ENCODE measurements at regions not wholly inside any gene's neighbourhood (a gene's known extent, or its start where the extent isn't known, plus 50 kb on each side); places are given as distances from the start of the nearest gene placed in this dataset.
"Not testable (repeated sequence)": the region's sequence is repeated elsewhere in the genome, so short reads cannot be mapped to it uniquely, and the experiment has no call there.

DNA sequence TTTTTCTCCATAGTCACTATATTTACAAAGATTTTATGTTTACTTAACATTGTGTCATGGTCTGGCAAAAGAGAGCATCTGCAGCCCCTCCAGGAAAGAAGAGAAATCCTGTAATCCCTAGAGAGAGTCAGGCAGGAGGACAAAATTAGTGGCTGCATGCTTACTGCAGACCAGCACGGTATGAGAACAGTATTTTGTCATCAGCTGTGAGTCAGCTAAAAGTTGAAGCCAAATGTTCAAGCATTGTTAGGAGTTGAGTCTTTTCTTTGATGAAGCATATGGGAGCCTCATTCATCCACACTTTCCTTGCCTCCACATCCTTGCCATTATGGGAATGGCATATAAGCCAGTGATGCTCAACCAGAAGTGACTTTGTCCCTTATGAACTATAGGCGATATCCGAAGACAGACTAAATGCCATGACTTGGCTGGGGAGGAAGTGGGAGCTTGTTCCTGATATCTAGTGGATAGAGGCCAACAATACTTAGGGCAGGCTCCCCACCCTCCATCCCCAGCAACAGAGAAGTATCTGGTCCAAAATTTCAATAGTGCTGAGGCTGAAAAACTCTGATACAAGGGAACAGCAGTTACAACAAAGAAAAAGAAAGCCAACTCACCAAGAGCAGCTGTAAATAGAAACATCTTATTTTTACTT lies 112.0 kb upstream of the OR5AK2 start:
- peak; percentile 1 for DNase-seq (ENCODE audit: low read depth)

DNA sequence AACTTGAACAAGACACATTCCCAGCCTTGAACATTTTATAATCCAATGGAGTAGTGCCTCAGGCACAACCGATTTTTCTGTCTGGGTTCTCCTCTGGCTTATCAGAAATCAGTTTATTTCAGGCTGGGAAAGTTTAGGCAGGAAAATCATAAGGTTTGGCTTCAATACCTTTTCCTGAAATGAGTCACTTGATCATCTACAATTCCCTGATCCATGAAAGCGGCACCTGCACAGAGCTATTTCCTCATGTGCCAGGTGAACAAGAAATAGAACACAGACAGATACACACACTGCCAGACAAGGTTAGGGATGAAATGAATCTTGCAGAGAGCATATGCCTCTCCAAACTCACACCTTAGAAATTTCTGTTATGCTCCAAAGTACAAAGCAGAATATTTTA lies 106.7 kb upstream of the OR9G4 start:
- no peak for DNase-seq (ENCODE audit: low read depth)

DNA sequence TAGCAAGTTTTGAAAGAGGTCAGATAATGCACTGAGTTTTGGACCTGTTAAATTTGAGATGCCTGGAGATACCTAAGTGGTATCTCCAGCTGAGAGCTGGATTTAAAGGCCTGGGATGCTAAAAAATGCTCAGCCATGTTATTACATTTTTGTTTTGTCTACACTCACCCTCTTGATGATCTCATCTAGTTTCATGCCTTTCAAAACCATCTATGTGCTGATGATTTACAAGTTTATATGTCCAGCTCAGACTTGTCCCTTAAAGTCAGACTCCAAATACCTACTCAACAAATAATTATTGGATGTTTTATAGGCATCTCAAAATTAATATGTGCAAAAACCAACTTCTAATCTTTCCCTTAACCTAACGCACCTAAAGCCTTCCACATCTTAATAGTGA lies 103.6 kb upstream of the OR9G4 start:
- DNase-seq (ENCODE audit: low read depth), result no peak

DNA sequence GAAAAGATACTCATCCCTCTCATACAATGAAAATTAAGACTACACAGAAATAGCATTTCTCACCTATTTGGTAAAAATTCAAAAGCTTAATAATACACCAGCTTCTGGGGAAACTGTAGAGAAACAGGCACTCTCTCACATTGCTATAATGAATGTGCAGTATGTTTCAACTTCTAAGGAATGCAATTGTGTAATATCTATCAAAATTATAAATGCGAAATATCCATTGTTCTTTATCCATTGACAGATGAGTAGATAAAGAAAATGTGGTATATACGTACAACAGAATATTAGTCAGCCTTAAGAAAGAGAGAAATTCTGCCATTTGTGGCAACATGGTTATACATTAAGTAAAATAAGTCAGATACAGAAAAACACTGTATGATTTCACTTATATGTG lies 101.4 kb upstream of the OR9G4 start:
- DNase-seq (ENCODE audit: low read depth), result no peak

DNA sequence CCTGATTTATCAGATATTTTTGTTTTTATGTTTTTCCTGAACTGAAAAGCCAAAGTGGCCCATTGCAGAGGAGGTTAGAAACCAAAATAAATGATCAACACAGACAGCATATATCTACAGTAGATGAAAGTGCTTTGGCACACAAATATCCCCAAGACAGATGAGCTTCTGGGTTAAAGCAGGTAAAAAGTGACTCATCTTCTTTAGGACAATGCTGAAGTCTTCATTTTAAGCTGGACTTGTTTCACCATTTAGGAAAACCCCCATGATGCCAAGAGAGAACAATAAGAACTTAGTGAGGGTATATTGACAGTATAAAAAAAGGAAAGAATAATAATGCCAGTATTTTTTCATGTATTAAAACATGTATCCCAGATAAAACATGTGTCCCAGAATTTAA lies 100.8 kb upstream of the OR9G4 start:
- no peak for DNase-seq (ENCODE audit: low read depth)

DNA sequence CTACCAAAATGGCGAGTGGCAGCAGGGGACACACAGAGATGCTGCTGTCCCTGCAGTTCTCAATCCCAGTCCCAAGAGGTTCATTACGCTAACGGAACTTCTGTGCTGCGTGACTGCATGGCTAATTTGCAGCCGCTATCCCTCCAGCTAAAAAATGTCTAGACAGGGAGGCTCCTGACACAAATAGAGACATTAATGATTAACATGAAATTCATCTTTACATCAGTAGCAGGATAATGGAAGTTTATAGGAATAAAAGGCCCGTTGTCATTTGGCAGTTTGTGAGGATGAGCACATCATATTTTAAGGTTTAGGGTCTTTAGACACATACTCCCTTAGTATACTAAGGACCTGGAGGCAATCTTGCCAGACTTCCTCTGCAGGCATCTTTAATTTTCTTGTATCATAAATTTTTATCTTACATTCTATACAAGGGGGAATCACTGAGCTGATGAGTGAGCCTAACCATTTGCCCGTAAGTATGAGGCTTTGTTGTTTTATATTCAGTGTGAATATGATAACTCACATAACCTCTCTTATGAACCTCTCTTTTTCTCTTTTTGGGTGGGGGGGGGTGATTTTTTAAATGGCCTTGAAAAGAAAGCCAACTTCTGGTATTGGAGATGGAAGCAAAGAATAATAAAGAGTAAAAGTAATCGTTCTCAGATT lies 99.8 kb upstream of the OR9G4 start:
- no peak for DNase-seq (ENCODE audit: low read depth)

DNA sequence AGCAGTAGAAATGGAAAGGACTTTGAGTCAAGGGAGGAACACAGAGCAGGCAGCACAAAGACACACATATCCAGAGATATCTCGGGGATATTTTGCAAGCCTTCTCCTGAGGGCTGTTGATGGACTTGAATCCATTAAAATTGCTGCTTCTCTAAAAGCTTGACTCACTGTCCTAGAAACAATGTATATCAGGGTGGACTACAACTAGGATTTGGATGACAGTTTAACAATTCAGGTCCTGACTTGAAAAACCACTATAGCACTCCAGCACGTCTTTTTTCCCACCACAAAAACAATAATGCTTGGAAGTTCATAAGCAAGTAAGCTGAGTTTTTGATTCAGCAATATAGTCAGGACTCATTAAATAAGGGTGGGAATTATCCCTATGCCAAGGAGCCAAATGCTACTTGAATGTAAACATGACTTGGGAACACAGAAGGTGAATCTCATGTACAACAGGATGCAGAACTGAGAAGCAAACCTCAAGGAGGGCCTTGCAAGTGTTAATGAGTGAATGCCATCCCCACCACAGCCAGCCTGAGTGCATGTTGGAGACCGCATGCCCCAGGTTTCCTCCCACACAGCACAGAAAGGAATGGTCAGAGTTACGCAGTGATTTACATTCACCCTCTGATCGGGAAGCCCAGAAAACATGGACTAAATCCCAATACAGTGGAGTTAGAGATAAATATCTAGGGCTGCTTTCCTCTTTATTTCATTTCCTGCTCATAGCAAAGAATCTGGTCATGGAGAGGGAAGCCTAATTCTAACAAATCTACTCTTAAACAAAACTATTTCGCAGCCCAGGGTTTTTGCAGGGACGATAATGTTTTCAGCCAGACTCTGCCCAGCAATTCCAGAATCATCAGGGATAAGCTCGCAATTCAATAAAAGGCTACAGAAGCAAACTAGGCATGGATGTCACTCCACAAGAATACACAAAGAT lies 98.4 kb upstream of the OR9G4 start:
- DNase-seq (ENCODE audit: low read depth), result no peak

DNA sequence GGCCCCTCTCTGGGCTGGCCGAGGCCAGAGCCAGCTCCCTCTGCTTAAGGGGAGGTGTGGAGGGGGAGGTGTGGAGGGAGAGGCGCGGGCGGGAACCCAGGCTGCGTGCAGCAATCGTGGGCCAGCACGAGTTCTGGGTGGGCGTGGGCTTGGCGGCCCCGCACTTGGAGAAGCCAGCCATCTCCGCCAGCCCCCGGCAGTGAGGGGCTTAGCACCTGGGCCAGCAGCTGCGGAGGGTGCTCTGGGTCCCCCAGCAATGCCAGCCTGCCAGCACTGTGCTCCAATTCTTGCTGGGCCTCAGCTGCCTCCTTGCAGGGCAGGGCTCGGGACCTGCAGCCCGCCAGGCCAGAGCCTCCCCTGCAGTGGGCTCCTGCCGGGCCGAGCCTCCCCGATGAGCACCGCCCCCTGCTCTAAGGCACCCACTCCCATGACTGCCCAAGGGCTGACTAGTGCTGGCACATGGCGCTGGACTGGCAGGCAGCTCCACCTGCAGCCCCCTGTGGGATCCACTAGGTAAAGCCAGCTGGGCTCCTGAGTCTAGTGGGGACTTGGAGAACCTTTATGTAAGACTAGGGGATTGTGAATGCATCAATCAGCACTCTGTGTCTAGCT lies 96.7 kb upstream of the OR9G4 start:
- DNase-seq (ENCODE audit: low read depth), result no peak

DNA sequence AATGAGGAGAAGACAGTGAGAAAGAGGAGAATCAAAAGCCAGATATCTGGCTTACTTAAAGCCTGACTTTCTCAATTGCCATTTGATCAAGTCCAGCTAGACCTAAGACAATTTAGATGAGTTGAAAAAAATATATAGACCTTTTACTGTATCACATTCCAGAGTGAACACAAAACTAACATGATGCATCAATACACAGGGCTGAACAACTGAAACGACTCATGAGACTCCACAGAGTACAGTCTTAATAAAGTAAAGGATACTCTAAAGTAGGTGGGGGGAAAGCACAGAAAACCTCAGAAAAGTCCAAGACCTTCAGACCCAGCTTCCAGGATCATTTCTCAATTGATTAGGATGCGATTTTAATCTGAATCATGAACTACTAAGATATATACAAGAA lies 95.3 kb upstream of the OR9G4 start:
- DNase-seq (ENCODE audit: low read depth), result no peak

DNA sequence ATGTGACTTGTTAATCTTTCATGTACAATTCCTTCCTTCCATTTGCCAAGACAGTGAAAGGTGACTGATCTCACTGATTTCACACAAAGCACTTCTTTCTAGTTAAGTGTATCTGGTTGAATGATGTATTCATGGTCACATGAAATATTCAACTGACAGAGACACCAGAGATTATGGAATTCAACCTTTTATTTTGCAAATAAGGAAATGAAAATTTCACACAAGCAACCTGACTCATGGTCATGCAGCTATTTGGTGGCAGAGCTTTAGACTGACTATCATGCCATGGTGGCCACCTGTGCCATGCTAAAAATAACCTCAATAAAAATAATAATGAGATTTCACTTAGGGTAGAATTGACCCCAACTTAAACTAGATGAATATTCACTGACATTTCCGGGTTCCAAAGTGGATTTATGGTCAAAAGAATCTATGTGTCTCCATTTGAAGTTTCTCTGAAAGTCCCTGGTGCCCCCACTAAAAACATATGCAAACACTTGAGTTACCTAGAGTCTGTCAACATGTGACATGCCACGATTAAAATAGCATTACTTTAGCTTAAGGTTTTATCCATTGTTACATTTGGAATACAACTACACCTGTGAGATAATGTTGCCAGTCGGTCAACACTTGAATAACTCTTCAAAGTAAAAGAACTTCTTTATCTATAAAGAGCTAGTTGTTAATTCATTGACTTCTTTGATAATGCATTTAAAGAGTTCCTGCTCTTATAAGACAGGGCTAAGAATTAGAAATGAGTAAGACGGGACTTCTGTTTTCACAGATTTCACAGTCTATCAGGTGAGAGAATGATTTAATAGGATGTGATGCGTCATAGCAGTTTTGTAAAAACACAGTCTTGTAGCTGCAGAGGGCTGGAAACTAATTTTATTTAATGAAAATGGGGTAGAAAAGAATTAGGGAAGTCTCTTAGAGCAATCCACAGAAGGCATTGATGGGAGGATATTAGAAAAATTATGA lies 94.6 kb upstream of the OR9G4 start:
- no peak for DNase-seq (ENCODE audit: low read depth)

DNA sequence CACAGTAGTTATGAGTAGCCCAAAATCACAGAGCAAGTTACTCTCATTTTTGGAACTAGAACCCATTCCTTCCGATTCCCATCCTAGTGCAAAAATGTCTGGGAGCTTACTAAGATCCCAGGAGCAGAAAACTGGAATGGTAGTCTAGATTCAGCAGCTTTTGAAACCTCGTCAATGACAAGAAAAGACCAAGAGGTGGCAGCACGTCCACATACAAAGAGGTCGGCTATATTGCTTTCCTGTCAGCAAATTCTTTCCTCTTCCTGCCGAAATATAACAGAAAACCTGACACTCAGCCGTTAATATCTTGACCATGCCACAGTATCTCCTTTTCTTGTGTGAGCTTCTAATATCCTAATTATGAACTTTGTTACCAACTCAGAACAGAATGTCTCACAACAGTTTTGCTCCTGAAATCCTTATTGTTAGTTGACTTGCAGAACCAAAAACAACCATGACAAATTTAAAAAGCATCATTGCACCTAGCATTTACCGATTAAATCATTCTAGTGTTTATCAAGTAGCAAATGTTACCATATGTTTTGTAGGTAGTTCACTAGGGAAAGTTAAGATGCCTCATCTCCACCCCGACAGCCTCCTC lies 92.8 kb upstream of the OR9G4 start:
- peak; percentile 56 for DNase-seq (ENCODE audit: low read depth)

DNA sequence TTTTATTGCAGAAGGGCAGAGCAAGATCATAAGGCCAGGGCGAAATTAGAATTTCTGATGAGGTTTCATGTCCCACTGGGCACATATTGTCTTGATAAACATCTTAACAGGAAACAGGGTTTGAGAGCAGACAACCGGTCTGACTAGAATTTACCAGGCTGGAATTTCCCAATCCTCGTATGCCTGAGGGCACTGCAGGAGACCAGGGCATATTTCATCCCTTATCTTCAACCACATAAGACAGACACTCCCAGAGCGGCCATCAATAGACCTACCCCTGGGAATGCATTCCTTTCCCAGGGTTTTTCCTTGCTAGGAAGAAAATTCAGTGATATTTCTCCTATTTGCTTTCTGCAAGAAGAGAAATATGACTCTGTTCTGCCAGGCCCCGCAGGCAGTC lies 78.9 kb upstream of the OR9G4 start:
- DNase-seq (ENCODE audit: low read depth), result not testable (repeated sequence)

DNA sequence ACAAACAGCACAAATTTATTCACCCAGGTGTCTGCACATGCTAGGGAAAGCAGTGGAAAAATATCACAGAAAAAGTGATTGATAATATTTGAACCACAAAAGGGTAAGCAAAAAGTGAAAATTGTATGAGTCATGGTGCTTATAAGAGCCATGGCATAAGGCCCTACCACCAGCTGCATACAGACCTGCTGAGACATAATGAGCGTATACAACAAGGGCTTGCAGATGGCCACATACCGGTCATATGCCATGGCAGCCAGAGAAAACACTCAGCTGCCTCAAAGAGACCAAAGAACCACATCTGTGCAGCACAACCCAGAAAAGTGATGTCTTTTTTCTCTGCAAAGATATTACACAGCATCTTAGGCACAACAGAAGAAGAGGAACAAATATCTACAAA lies 71.4 kb upstream of the OR9G4 start:
- no peak for DNase-seq (ENCODE audit: low read depth)

DNA sequence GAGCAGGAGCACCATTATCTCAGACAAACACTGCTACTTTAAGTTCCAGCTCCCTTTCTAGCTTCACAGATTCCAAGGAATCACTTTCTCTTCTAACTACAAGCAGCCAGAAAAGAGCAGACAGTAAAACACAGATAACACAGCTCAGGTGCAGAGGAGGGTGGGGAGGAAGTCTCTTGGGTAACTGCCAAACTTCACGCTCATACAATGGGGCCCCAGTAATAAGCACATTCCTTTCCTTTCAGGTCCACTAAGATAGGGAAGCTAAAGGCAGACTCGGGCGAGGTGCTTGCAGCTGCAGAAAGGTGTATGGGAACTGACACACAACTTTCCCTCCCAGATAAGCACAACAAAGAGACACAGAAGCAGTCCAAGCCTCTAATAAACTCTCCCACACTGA lies 69.2 kb upstream of the OR9G4 start:
- DNase-seq (ENCODE audit: low read depth), result no peak

DNA sequence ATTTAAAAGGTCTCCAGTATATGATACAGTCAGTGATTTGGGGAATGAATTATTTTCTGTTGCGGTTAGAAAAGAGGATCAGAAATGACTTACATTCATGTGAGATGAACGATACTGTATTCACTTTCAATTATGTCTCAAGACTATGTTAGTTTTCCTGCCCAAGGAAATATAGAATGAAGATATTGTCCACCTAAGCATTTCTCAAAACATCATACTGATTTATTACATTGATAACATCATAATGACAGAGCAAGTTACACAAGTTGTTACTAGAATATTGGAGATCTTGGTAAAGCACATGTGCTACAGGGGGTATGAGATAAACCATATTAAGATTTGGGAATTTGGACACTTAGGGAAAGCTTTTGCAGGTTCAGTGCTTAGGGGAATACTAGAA lies 67.8 kb upstream of the OR9G4 start:
- DNase-seq (ENCODE audit: low read depth), result no peak

DNA sequence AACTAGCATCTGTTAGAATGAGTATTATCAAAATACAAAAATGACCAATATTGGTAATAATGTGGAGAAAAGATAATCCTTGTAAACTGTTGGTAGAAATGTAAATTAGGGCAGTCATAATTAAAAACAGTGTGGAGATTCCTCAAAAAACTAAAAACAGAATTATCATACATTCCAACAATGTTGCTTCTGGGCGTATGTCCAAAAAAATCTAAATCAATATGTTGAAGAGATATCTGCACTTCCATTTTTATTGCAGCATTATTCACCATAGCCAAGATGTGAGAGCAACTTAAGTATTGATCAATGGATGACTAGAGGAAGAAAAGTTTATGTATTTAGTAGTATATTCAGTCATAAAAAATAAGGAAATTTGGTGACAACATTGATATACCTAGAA lies 59.8 kb upstream of the OR9G4 start:
- DNase-seq (ENCODE audit: low read depth), result no peak

DNA sequence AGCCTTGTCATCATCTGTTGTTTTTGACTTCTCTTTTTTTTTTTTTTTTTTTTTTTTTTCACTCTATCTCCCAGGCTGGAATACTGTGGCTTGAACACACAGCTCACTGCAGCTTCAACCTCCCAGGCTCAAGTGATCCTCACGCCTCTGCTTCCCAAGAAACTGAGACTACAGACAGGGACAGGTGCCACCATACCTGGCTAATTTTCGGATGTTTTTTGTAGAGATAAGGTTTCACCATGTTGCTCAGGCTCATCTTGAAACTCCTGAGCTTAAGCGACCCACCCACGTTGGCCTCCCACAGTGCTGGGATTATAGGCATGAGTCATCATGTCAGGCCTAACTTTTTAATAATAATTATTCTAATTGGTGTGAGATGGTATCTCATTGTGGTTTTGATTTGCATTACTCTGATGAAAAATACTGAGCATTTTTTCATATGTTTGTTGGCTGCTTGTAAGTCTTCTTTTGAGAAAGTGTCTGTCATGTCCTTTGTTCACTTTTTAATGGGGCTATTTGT lies 51.3 kb upstream of the OR9G4 start:
- DNase-seq (ENCODE audit: low read depth), result no peak

All from iris pigment epithelial cell (primary cell).